Hematopoietic multipotent progenitor cell treated with erythropoietin and hydrocortisone succinate and interleukin-3 and kit ligand, for 17 days (in vitro differentiated cells): ENCODE measurements at regions not wholly inside any gene's neighbourhood (a gene's known extent, or its start where the extent isn't known, plus 50 kb on each side); places are given as distances from the start of the nearest gene placed in this dataset.
"Not testable (repeated sequence)": the region's sequence is repeated elsewhere in the genome, so short reads cannot be mapped to it uniquely, and the experiment has no call there.

ENCODE experiments used
- DNase-seq: peaks from one replicate; pipeline ENCODE4 v3.0.0-alpha.2; 2015; ENCODE audit warnings: low spot score

- DNase-seq: no peak
Observed at GRCh38 chr20:11976966-11977365, 59.3 kb downstream of the BTBD3 start.

- DNase-seq: no peak
Observed at GRCh38 chr20:11978496-11978895, 60.8 kb downstream of the BTBD3 start.

GRCh38 chr20:11979306-11979990, 61.8 kb downstream of the BTBD3 start:
- no peak for DNase-seq

GRCh38 chr20:11980263-11980662, 62.6 kb downstream of the BTBD3 start:
- DNase-seq: no peak

GRCh38 chr20:11981366-11981947, 63.8 kb downstream of the BTBD3 start:
- no peak for DNase-seq

- no peak for DNase-seq
Observed at GRCh38 chr20:11982289-11982954, 64.7 kb downstream of the BTBD3 start.

- no peak for DNase-seq
Observed at GRCh38 chr20:11982955-11983470, 65.3 kb downstream of the BTBD3 start.

- DNase-seq: no peak
Observed at GRCh38 chr20:11986954-11987353, 69.3 kb downstream of the BTBD3 start.

GRCh38 chr20:11987526-11987925, 69.8 kb downstream of the BTBD3 start:
- no peak for DNase-seq

- DNase-seq: no peak
Observed at GRCh38 chr20:11989018-11989771, 71.5 kb downstream of the BTBD3 start.

- DNase-seq: no peak
Observed at GRCh38 chr20:11992426-11992825, 74.7 kb downstream of the BTBD3 start.

- no peak for DNase-seq
Observed at GRCh38 chr20:11993886-11994461, 76.3 kb downstream of the BTBD3 start.

- no peak for DNase-seq
Observed at GRCh38 chr20:11995805-11996567, 78.3 kb downstream of the BTBD3 start.

GRCh38 chr20:12004776-12005175, 87.1 kb downstream of the BTBD3 start:
- DNase-seq: not testable (repeated sequence)

- peak; percentile 14 for DNase-seq
Observed at GRCh38 chr20:12012241-12013222, 94.8 kb downstream of the BTBD3 start.

GRCh38 chr20:12014276-12014675, 96.6 kb downstream of the BTBD3 start:
- DNase-seq: no peak

GRCh38 chr20:12014736-12015135, 97.0 kb downstream of the BTBD3 start:
- DNase-seq: no peak

GRCh38 chr20:12016291-12016690, 98.6 kb downstream of the BTBD3 start:
- DNase-seq: no peak

- DNase-seq: no peak
Observed at GRCh38 chr20:12019715-12020114, 102.0 kb downstream of the BTBD3 start.

GRCh38 chr20:12020846-12021245, 103.2 kb downstream of the BTBD3 start:
- DNase-seq: no peak
